Osteocyte (in vitro differentiated cells): ENCODE measurements at regions not wholly inside any gene's neighbourhood (a gene's known extent, or its start where the extent isn't known, plus 50 kb on each side); places are given as distances from the start of the nearest gene placed in this dataset.

ENCODE experiments used
- DNase-seq: peaks from one replicate; pipeline ENCODE4 v3.0.0; 2021; ENCODE audit warnings: mixed read lengths; ENCODE audit not compliant: unreplicated experiment; ENCODE audit errors: extremely low spot score
- H3K27ac Mint-ChIP-seq: one replicate; pipeline ENCODE4 v1.8.0; 2021; ENCODE audit warnings: mild to moderate bottlenecking, mixed read lengths; ENCODE audit not compliant: unreplicated experiment
- H3K27me3 Mint-ChIP-seq: one replicate; pipeline ENCODE4 v1.8.0; 2021; ENCODE audit warnings: mixed read lengths; ENCODE audit not compliant: unreplicated experiment
- H3K36me3 Mint-ChIP-seq: one replicate; pipeline ENCODE4 v1.8.0; 2021; ENCODE audit warnings: mixed read lengths; ENCODE audit not compliant: unreplicated experiment
- H3K4me1 Mint-ChIP-seq: one replicate; pipeline ENCODE4 v1.8.0; 2021; ENCODE audit warnings: mixed read lengths; ENCODE audit not compliant: unreplicated experiment
- H3K4me3 Mint-ChIP-seq: one replicate; pipeline ENCODE4 v1.8.0; 2021; ENCODE audit warnings: mild to moderate bottlenecking, moderate library complexity, mixed read lengths; ENCODE audit not compliant: unreplicated experiment
- H3K9me3 Mint-ChIP-seq: one replicate; pipeline ENCODE4 v1.8.0; 2021; ENCODE audit warnings: mixed read lengths; ENCODE audit not compliant: unreplicated experiment
- CTCF ChIP-seq: fragments of 200-600 bp; sonication (generic); IDR thresholded peaks from 2 replicates; pipeline ENCODE4 v1.5.0; 2021; ENCODE audit warnings: antibody characterized with exemption, mild to moderate bottlenecking, moderate library complexity

DNA sequence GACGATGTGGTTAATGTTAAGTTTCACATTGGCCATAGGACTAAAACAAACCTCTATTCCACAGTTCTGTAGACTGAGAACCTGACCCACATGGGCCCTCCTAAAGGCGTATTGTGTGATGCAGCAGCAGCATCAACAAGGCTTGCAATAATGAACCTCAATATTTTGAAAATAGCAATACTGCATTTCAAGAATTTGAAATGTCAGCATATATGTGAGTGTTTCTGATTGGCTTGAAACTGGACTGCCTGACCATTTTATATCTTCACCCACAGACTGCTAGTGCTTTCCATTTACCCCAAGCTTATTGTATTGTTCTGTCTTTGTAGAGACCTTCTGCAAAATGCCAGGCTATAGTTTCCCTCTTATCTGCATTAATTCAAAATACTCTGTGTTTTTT, 1122.3 kb downstream of the IGSF11 start:
- H3K9me3 Mint-ChIP-seq, result no peaks in the 10 kb centered on the region
- H3K27me3 Mint-ChIP-seq, result peaks cover 3% of the 10 kb centered on the region
- no peak for TF ChIP-seq CTCF

GRCh38 chr3:117914540-117915100, 1120.0 kb downstream of the IGSF11 start:
- H3K9me3 Mint-ChIP-seq, result no peaks in the 10 kb centered on the region

More for the DNA sequence above, 1122.3 kb downstream of the IGSF11 start:
- Mint-ChIP-seq H3K4me1 (peaks cover 7% of the 10 kb centered on the region), H3K4me3 (no peak overlapping the region), H3K36me3 (no peaks in the 10 kb centered on the region), H3K27ac (no peak overlapping the region)
- DNase-seq, result no peak

GRCh38 chr3:117916839-117917238, 1117.8 kb downstream of the IGSF11 start:
- no peak for DNase-seq
- Mint-ChIP-seq H3K27ac (no peak overlapping the region), H3K4me3 (no peak overlapping the region), H3K4me1 (peaks cover 3% of the 10 kb centered on the region), H3K9me3 (no peaks in the 10 kb centered on the region), H3K27me3 (peaks cover 5% of the 10 kb centered on the region), H3K36me3 (no peaks in the 10 kb centered on the region)
- no peak for TF ChIP-seq CTCF

More at GRCh38 chr3:117914540-117915100, 1120.0 kb downstream of the IGSF11 start:
- peaks cover 5% of the 10 kb centered on the region for H3K27me3 Mint-ChIP-seq
- no peak for TF ChIP-seq CTCF
- H3K4me1 Mint-ChIP-seq, result peaks cover 7% of the 10 kb centered on the region
- H3K36me3 Mint-ChIP-seq, result no peaks in the 10 kb centered on the region
- H3K4me3 Mint-ChIP-seq, result no peak overlapping the region
- DNase-seq, result no peak
- H3K27ac Mint-ChIP-seq, result no peak overlapping the region

DNA sequence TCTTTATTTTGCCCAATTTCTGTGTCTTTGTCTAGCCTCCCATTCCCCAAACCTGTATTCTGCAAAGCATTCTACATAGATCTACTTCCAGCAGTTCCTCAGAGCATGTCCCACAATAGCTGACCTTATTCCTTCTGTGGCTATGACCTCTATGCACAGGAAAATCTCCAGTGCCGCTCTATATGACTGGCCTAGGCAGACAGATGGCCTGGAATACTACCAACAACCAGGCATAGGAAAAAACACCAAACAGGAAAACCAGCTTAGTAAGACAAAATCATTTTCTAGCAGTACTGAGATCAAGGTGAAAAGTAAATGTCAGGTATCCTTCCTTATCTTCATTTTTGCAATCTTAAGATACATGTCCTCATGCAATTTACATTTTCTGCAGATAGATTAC, 1115.0 kb downstream of the IGSF11 start:
- peaks cover 10% of the 10 kb centered on the region for H3K27me3 Mint-ChIP-seq
- H3K36me3 Mint-ChIP-seq, result no peaks in the 10 kb centered on the region
- TF ChIP-seq CTCF, result no peak
- H3K27ac Mint-ChIP-seq, result no peak overlapping the region
- H3K4me3 Mint-ChIP-seq, result no peak overlapping the region
- no peak for DNase-seq
- H3K9me3 Mint-ChIP-seq, result no peaks in the 10 kb centered on the region
- H3K4me1 Mint-ChIP-seq, result peaks cover 3% of the 10 kb centered on the region

DNA sequence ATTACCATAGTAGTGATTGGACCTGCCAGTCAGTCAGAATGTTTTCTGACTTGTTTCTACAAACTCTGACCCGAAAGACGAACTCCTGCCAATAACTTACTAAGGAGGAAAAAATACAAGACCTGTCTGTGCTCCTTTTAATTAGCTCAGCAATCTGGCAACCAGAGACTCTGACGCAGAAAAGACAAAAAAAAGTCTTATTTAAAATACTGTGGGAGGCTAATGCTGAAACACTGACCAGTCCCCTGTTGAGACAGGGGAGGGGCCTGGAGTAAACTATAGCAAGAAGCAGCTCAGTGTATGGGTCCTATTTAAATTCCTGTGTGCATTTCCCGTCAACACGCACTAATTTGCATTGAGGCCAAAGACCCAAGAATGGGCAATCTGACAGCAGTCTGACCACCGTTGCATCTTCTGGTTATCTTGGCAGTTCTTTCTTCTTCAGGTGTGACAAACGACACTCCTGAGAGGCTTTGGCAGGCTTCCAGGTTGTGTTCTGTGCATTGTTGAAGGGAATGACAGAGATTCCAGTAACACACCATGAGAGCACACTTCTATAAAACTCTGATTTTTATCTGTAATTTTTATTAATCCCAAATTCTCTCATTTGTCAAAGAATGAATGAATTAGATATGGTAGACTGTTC, 1114.3 kb downstream of the IGSF11 start:
- no peaks in the 10 kb centered on the region for H3K4me1 Mint-ChIP-seq
- DNase-seq, result no peak
- H3K27me3 Mint-ChIP-seq, result peaks cover 11% of the 10 kb centered on the region
- no peaks in the 10 kb centered on the region for H3K36me3 Mint-ChIP-seq
- H3K9me3 Mint-ChIP-seq, result no peaks in the 10 kb centered on the region
- no peak overlapping the region for H3K27ac Mint-ChIP-seq
- no peak for TF ChIP-seq CTCF
- no peak overlapping the region for H3K4me3 Mint-ChIP-seq
